Neural progenitor cell (in vitro differentiated cells): ENCODE measurements at regions not wholly inside any gene's neighbourhood (a gene's known extent, or its start where the extent isn't known, plus 50 kb on each side); places are given as distances from the start of the nearest gene placed in this dataset.

ENCODE experiments used
- CTCF ChIP-seq: fragments of 200-600 bp; sonication (generic); IDR thresholded peaks from 2 replicates; pipeline ENCODE4 v1.5.1; 2017; ENCODE audit warnings: antibody characterized with exemption, mild to moderate bottlenecking
- EZH2 ChIP-seq: fragments of 200-600 bp; sonication (generic); IDR thresholded peaks from 2 replicates; pipeline ENCODE4 v1.6.1; 2017; ENCODE audit warnings: antibody characterized with exemption, mild to moderate bottlenecking, moderate library complexity
- EZH2phosphoT487 ChIP-seq: fragments of 200-600 bp; sonication (generic); IDR thresholded peaks from 2 replicates; pipeline ENCODE4 v1.6.1; 2017; ENCODE audit warnings: antibody characterized with exemption

- TF ChIP-seq CTCF = no peak
- TF ChIP-seq EZH2 = no peak
- no peak for TF ChIP-seq EZH2phosphoT487
Measured at GRCh38 chr15:45991863-45992262, 357.0 kb downstream of the SQOR start.
